Left kidney (tissue), 1 donor: ENCODE measurements at regions not wholly inside any gene's neighbourhood (a gene's known extent, or its start where the extent isn't known, plus 50 kb on each side); places are given as distances from the start of the nearest gene placed in this dataset.

ENCODE experiments used
- DNase-seq: peaks from one replicate; pipeline ENCODE4 v3.0.0-alpha.2; 2013

GRCh38 chr4:4772534-4772933 is 86.9 kb upstream of the MSX1 start:
- no peak for DNase-seq

GRCh38 chr4:4771160-4771559 is 88.3 kb upstream of the MSX1 start:
- no peak for DNase-seq

GRCh38 chr4:4770610-4771009 is 88.9 kb upstream of the MSX1 start:
- no peak for DNase-seq

- DNase-seq, result no peak
These were observed 92.9 kb upstream of the MSX1 start for GRCh38 chr4:4766564-4766963.

- no peak for DNase-seq
These were observed 93.7 kb upstream of the MSX1 start for GRCh38 chr4:4765811-4766210.

- DNase-seq, result no peak
These were observed 94.9 kb upstream of the MSX1 start for GRCh38 chr4:4764558-4764905.

GRCh38 chr4:4763822-4764557 is 95.5 kb upstream of the MSX1 start:
- no peak for DNase-seq

- peak; percentile 63 for DNase-seq
These were observed 96.3 kb upstream of the MSX1 start for GRCh38 chr4:4762909-4763821.

GRCh38 chr4:4762300-4762699 is 97.2 kb upstream of the MSX1 start:
- no peak for DNase-seq

GRCh38 chr4:4761128-4761982 is 98.1 kb upstream of the MSX1 start:
- no peak for DNase-seq

- no peak for DNase-seq
These were observed 99.6 kb upstream of the MSX1 start for GRCh38 chr4:4759883-4760282.

- DNase-seq, result no peak
These were observed 100.2 kb upstream of the MSX1 start for GRCh38 chr4:4759232-4759631.

- no peak for DNase-seq
These were observed 100.8 kb upstream of the MSX1 start for GRCh38 chr4:4758681-4759080.

GRCh38 chr4:4755306-4755705 is 104.2 kb upstream of the MSX1 start:
- no peak for DNase-seq

- DNase-seq, result no peak
These were observed 104.8 kb upstream of the MSX1 start for GRCh38 chr4:4754641-4755040.

GRCh38 chr4:4753643-4754042 is 105.8 kb upstream of the MSX1 start:
- DNase-seq, result no peak

GRCh38 chr4:4752576-4753401 is 106.7 kb upstream of the MSX1 start:
- DNase-seq, result peak; percentile 42

GRCh38 chr4:4752025-4752424 is 107.4 kb upstream of the MSX1 start:
- no peak for DNase-seq

GRCh38 chr4:4750187-4750586 is 109.3 kb upstream of the MSX1 start:
- no peak for DNase-seq

- DNase-seq, result no peak
These were observed 110.3 kb upstream of the MSX1 start for GRCh38 chr4:4749137-4749536.

- DNase-seq, result no peak
These were observed 113.0 kb upstream of the MSX1 start for GRCh38 chr4:4746444-4746843.

GRCh38 chr4:4740071-4740470 is 119.4 kb upstream of the MSX1 start:
- DNase-seq, result no peak
